Body of pancreas (tissue), 4 donors: ENCODE measurements at regions not wholly inside any gene's neighbourhood (a gene's known extent, or its start where the extent isn't known, plus 50 kb on each side); places are given as distances from the start of the nearest gene placed in this dataset.

ENCODE experiments used
- POLR2A ChIP-seq, 3 donors: fragments of 450-650 bp; IDR thresholded peaks; one replicate each; pipeline ENCODE4 v1.6.1; 2016; ENCODE audit warnings: antibody characterized with exemption in 3 of 3, mild to moderate bottlenecking in 2 of 3
- TF ChIP-seq, protein P1 (sequence below), 7 experiments: fragments of 450-650 bp in 4 of 7; fragments of 200-600 bp in 3 of 7; sonication (generic) in 3 of 7; IDR thresholded peaks; one replicate each; pipeline ENCODE4 v1.5.1; 2016 to 2019; ENCODE audit warnings: antibody characterized with exemption in 7 of 7

DNA sequence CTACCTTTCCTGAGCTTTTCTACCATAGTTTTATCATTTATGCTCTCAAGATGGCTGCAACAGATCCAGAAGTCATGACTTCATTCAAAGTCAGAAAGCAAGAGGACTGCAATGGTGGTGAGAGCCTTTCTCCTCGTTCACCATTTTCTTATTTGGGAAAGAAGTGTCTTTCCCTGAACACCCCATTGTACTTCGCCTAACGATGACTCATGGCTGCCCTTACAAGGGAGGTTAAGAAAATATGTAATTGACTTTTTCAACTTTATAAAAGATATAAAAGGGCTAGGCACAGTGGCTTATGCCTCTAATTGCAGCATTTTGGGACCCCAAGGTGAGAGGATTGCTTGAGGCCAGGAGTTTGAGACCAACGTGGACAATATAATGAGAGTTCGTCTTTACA lies 541.7 kb downstream of the METTL15 start:
- TF ChIP-seq, protein P1, sequence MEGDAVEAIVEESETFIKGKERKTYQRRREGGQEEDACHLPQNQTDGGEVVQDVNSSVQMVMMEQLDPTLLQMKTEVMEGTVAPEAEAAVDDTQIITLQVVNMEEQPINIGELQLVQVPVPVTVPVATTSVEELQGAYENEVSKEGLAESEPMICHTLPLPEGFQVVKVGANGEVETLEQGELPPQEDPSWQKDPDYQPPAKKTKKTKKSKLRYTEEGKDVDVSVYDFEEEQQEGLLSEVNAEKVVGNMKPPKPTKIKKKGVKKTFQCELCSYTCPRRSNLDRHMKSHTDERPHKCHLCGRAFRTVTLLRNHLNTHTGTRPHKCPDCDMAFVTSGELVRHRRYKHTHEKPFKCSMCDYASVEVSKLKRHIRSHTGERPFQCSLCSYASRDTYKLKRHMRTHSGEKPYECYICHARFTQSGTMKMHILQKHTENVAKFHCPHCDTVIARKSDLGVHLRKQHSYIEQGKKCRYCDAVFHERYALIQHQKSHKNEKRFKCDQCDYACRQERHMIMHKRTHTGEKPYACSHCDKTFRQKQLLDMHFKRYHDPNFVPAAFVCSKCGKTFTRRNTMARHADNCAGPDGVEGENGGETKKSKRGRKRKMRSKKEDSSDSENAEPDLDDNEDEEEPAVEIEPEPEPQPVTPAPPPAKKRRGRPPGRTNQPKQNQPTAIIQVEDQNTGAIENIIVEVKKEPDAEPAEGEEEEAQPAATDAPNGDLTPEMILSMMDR (IDR thresholded peaks at IDR 0.05), result no peak
- no peak for TF ChIP-seq POLR2A (IDR thresholded peaks at IDR 0.05)
